Islet of Langerhans (tissue), 1 donor: ENCODE measurements at regions not wholly inside any gene's neighbourhood (a gene's known extent, or its start where the extent isn't known, plus 50 kb on each side); places are given as distances from the start of the nearest gene placed in this dataset.

Source experiments
- FAIRE-seq: peaks from one replicate; lab custom pipeline; 2011; peaks lifted over from hg19 to GRCh38; lab: Jason Lieb, UNC

GRCh38 chr12:41930866-41931437 lies 213.7 kb downstream of the GXYLT1 start:
- no peak for FAIRE-seq

GRCh38 chr12:41924111-41924510 lies 220.6 kb downstream of the GXYLT1 start:
- no peak for FAIRE-seq

- FAIRE-seq: no peak
Observed at GRCh38 chr12:41923351-41923750, 221.3 kb downstream of the GXYLT1 start.

- no peak for FAIRE-seq
Observed at GRCh38 chr12:41920355-41920754, 224.3 kb downstream of the GXYLT1 start.

- no peak for FAIRE-seq
Observed at GRCh38 chr12:41919526-41920261, 225.0 kb downstream of the GXYLT1 start.

- no peak for FAIRE-seq
Observed at GRCh38 chr12:41919048-41919447, 225.6 kb downstream of the GXYLT1 start.

GRCh38 chr12:41917938-41918341 lies 226.7 kb downstream of the GXYLT1 start:
- no peak for FAIRE-seq

- no peak for FAIRE-seq
Observed at GRCh38 chr12:41917181-41917580, 227.5 kb downstream of the GXYLT1 start.

- no peak for FAIRE-seq
Observed at GRCh38 chr12:41910578-41911320, 233.9 kb downstream of the GXYLT1 start.

GRCh38 chr12:41908206-41908605 lies 236.5 kb downstream of the GXYLT1 start:
- FAIRE-seq: no peak

- FAIRE-seq: no peak
Observed at GRCh38 chr12:41907550-41907949, 237.1 kb downstream of the GXYLT1 start.

GRCh38 chr12:41907021-41907420 lies 237.7 kb downstream of the GXYLT1 start:
- no peak for FAIRE-seq

GRCh38 chr12:41905759-41906297 lies 238.8 kb downstream of the GXYLT1 start:
- FAIRE-seq: no peak

GRCh38 chr12:41905073-41905758 lies 239.5 kb downstream of the GXYLT1 start:
- no peak for FAIRE-seq

- FAIRE-seq: no peak
Observed at GRCh38 chr12:41904041-41904440, 240.6 kb downstream of the GXYLT1 start.

- no peak for FAIRE-seq
Observed at GRCh38 chr12:41903014-41903708, 241.5 kb downstream of the GXYLT1 start.

GRCh38 chr12:41899577-41899976 lies 245.1 kb downstream of the GXYLT1 start:
- no peak for FAIRE-seq

GRCh38 chr12:41897593-41897992 lies 247.1 kb downstream of the GXYLT1 start:
- FAIRE-seq: no peak

GRCh38 chr12:41893491-41893890 lies 251.2 kb downstream of the GXYLT1 start:
- no peak for FAIRE-seq

- no peak for FAIRE-seq
Observed at GRCh38 chr12:41892302-41892701, 252.4 kb downstream of the GXYLT1 start.

- no peak for FAIRE-seq
Observed at GRCh38 chr12:41891226-41891625, 253.4 kb downstream of the GXYLT1 start.

- FAIRE-seq: no peak
Observed at GRCh38 chr12:41888285-41888684, 256.4 kb downstream of the GXYLT1 start.
